Muscle of leg (tissue), 3 donors: ENCODE measurements at regions not wholly inside any gene's neighbourhood (a gene's known extent, or its start where the extent isn't known, plus 50 kb on each side); places are given as distances from the start of the nearest gene placed in this dataset.

Source experiments
- DNase-seq: peaks from one replicate; pipeline ENCODE4 v3.0.0; 2013
- H3K27ac ChIP-seq: one replicate; pipeline ENCODE4 v1.5.1; 2013; ENCODE audit warnings: mild to moderate bottlenecking, low read length, control low read depth
- H3K27me3 ChIP-seq: one replicate; pipeline ENCODE4 v1.6.1; 2013; ENCODE audit warnings: low read length; ENCODE audit not compliant: control insufficient read depth, insufficient read depth
- H3K36me3 ChIP-seq: one replicate; pipeline ENCODE4 v1.6.1; 2013; ENCODE audit warnings: low read length; ENCODE audit not compliant: control insufficient read depth, insufficient read depth
- H3K4me1 ChIP-seq: one replicate; pipeline ENCODE4 v1.6.1; 2013; ENCODE audit warnings: low read length; ENCODE audit not compliant: control insufficient read depth, insufficient read depth
- H3K4me3 ChIP-seq: one replicate; pipeline ENCODE4 v1.5.1; 2013; ENCODE audit warnings: low read length, control low read depth
- H3K9me3 ChIP-seq: replicated peaks from 2 replicates; pipeline ENCODE4 v1.6.1; 2013; ENCODE audit warnings: low read depth, low read length; ENCODE audit not compliant: control insufficient read depth
- WGBS: methylation state at CpG from one replicate; pipeline ENCODE4 v1.1.5; 2013; ENCODE audit warnings: missing lambda C conversion rate; ENCODE audit not compliant: insufficient coverage; 5-methylcytosine and 5-hydroxymethylcytosine counted together

- no CpG with 5 or more reads among the region's 1 CpG for WGBS
Measured at GRCh38 chr4:149296503-149296902, 519.1 kb downstream of the IQCM start.

DNA sequence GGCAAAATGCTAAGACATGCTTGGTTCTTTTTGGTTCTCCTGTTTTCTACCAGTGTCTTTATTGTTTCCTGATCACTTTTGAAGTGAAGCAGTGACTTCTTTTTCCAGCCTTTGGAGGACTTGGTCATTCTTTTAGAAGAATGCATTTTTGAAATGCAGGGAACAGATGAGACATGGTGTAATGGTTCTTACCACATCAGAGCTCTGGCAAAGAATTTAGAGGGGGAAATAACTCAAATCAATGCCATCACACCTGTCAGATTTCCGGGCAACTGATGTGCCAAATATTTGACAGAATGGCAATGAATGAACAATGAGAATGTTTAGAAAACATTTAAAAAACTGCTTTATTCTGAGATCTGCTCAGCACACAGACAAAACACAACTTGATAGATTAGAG, 519.6 kb downstream of the IQCM start:
- H3K4me1 ChIP-seq: peaks cover 9% of the 10 kb centered on the region
- no peaks in the 10 kb centered on the region for H3K9me3 ChIP-seq
- no CpG with 5 or more reads among the region's 1 CpG for WGBS
- H3K36me3 ChIP-seq: no peaks in the 10 kb centered on the region
- no peaks in the 10 kb centered on the region for H3K27me3 ChIP-seq
- no peak overlapping the region for H3K4me3 ChIP-seq
- DNase-seq: no peak
- H3K27ac ChIP-seq: no peak overlapping the region

More at GRCh38 chr4:149296503-149296902, 519.1 kb downstream of the IQCM start:
- no peak overlapping the region for H3K27ac ChIP-seq
- no peaks in the 10 kb centered on the region for H3K36me3 ChIP-seq
- DNase-seq: no peak
- no peaks in the 10 kb centered on the region for H3K9me3 ChIP-seq
- H3K27me3 ChIP-seq: no peaks in the 10 kb centered on the region
- peaks cover 8% of the 10 kb centered on the region for H3K4me1 ChIP-seq
- H3K4me3 ChIP-seq: no peak overlapping the region

DNA sequence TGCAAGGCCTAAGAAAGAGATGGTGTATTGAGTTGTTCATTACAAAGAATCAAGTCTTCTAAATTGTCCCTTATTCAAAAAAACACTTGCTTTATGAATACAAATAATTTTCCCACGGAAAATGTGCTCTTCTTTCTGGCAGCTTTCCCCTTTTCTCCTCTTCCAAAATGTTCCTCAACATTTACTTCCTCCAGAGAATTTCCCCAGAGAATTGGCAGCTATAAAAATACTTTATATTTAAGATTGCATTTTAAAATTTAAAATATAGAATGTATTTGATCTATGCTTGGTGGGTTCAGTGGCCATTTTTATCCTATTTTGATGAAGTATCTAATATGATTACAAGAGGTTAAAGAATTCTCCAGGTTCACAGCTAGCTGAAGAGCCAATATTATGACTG, 521.0 kb downstream of the IQCM start:
- peak; percentile 85 for DNase-seq
- WGBS: no CpG with 5 or more reads among the region's 1 CpG
- H3K27ac ChIP-seq: no peak overlapping the region
- no peak overlapping the region for H3K4me3 ChIP-seq
- H3K9me3 ChIP-seq: no peaks in the 10 kb centered on the region
- no peaks in the 10 kb centered on the region for H3K36me3 ChIP-seq
- no peaks in the 10 kb centered on the region for H3K27me3 ChIP-seq
- H3K4me1 ChIP-seq: peaks cover 9% of the 10 kb centered on the region

DNA sequence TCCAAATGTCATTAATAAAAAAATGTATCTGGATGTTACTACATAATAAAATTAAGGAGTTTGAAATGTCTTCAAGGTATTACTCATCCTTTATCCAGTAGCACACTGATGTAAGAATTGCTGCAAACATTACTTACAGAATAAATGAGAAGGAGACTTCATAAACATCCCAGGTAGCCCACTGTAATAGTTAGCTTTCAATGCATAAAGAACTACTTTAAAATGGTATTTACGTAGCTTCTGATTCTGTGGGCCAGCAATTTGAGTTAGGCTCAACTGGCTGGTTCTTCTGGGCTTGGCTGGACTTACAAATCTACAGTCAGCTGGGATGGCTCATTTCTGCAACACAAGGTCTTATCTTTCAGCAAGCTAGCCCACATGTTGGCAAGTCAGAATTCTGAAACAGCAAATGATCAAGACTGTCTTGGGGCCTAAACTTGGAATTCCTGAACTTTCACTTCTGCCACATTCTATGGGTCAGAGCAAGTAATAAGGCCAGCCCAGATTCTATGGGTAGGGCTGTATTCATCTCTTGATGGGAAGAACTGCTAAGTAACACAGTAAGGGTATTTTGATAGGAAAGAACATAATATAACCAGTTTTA, 522.5 kb downstream of the IQCM start:
- no peaks in the 10 kb centered on the region for H3K36me3 ChIP-seq
- WGBS: no CpG with 5 or more reads among the region's 1 CpG
- H3K27ac ChIP-seq: peak overlapping the region; percentile 22
- H3K27me3 ChIP-seq: no peaks in the 10 kb centered on the region
- no peak overlapping the region for H3K4me3 ChIP-seq
- DNase-seq: peak; percentile 46
- peaks cover 9% of the 10 kb centered on the region for H3K4me1 ChIP-seq
- H3K9me3 ChIP-seq: no peaks in the 10 kb centered on the region

DNA sequence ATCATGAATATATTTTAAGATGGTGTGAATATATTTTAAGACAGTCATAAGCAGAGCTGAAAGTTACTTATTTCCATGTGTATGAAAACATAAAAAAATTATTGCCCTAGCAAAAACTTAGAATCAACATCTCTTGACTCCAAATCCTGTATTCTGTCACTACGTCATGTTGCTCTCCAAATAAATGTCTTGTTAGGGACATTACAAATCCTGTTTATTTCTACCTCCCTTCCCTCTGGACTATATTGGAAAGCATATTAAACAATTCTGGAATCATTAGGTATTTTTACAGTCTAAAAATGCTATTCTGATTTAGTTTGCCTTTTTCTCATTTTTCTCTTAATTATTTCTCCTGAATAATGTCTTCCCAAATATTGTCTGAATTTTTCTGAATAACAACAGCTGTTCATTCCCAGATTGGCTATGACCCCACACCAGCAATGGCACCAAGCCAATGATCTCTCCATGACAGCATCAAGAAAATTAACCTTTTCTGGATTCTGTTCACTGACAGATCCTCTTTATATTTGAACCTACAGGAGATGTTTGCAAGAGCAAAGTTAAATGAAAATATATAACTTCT, 523.1 kb downstream of the IQCM start:
- no CpG with 5 or more reads among the region's 1 CpG for WGBS
- H3K9me3 ChIP-seq: no peaks in the 10 kb centered on the region
- H3K27ac ChIP-seq: peak overlapping the region; percentile 33
- H3K4me3 ChIP-seq: no peak overlapping the region
- H3K4me1 ChIP-seq: peaks cover 9% of the 10 kb centered on the region
- peak; percentile 91 for DNase-seq
- no peaks in the 10 kb centered on the region for H3K36me3 ChIP-seq
- no peaks in the 10 kb centered on the region for H3K27me3 ChIP-seq

- WGBS: no CpG with 5 or more reads among the region's 1 CpG
- Histone ChIP-seq H3K36me3 (no peaks in the 10 kb centered on the region), H3K9me3 (no peaks in the 10 kb centered on the region), H3K4me1 (peaks cover 6% of the 10 kb centered on the region), H3K27ac (no peak overlapping the region), H3K4me3 (no peak overlapping the region), H3K27me3 (no peaks in the 10 kb centered on the region)
- peak; percentile 77 for DNase-seq
Measured at GRCh38 chr4:149291463-149291862, 524.2 kb downstream of the IQCM start.

DNA sequence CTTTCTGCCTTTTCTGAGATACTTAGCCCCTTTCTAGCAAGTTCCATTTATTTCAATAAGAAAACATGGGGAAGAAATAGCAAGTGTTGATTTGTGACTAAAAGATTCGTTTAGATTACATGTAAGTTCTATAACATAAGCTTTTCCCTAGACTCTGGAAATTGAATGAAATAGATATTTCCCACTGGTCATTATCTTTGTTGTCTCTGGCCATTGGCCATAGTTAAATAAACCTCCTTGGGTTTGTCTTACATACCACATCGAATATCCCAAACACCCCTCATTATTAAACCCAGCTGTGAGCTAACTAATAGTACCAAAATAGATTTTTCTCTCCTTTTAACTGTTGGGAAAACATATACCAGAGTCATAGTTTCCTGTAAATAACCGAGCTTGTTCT, 534.8 kb downstream of the IQCM start:
- Histone ChIP-seq H3K9me3 (no peaks in the 10 kb centered on the region), H3K27ac (peak overlapping the region; percentile 4), H3K4me1 (peaks cover 10% of the 10 kb centered on the region), H3K36me3 (no peaks in the 10 kb centered on the region), H3K4me3 (no peak overlapping the region), H3K27me3 (no peaks in the 10 kb centered on the region)
- peak; percentile 81 for DNase-seq
- no CpG with 5 or more reads among the region's 3 CpGs for WGBS

- DNase-seq: peak; percentile 76
- Histone ChIP-seq H3K4me3 (no peak overlapping the region), H3K27me3 (no peaks in the 10 kb centered on the region), H3K9me3 (no peaks in the 10 kb centered on the region), H3K27ac (peak overlapping the region; percentile 1), H3K4me1 (peaks cover 10% of the 10 kb centered on the region), H3K36me3 (no peaks in the 10 kb centered on the region)
- WGBS: 20% methylated on average over 1 of the region's 4 CpGs
Measured at GRCh38 chr4:149279776-149280175, 535.9 kb downstream of the IQCM start.

- Histone ChIP-seq H3K27me3 (no peaks in the 10 kb centered on the region), H3K27ac (peak overlapping the region; percentile 1), H3K9me3 (no peaks in the 10 kb centered on the region), H3K36me3 (no peaks in the 10 kb centered on the region), H3K4me1 (peaks cover 10% of the 10 kb centered on the region), H3K4me3 (no peak overlapping the region)
- 68% methylated on average over 6 of the region's 7 CpGs for WGBS
- no peak for DNase-seq
Measured at GRCh38 chr4:149279331-149279730, 536.3 kb downstream of the IQCM start.

GRCh38 chr4:149277705-149278104, 537.9 kb downstream of the IQCM start:
- H3K27ac ChIP-seq: no peak overlapping the region
- H3K27me3 ChIP-seq: no peaks in the 10 kb centered on the region
- peaks cover 10% of the 10 kb centered on the region for H3K4me1 ChIP-seq
- WGBS: no CpG with 5 or more reads among the region's 2 CpGs
- H3K4me3 ChIP-seq: no peak overlapping the region
- peak; percentile 81 for DNase-seq
- H3K36me3 ChIP-seq: no peaks in the 10 kb centered on the region
- H3K9me3 ChIP-seq: no peaks in the 10 kb centered on the region
